K562 (cell line): ENCODE measurements at regions not wholly inside any gene's neighbourhood (a gene's known extent, or its start where the extent isn't known, plus 50 kb on each side); places are given as distances from the start of the nearest gene placed in this dataset.

Experiments used
- ATAC-seq: fragments of 200-7000 bp; cut with Tn5 transposase; 3 replicates; pipeline ENCODE4 v1.9.1; 2020; ENCODE audit warnings: moderate library complexity
- BruUV-seq: library from RNA; stranded (reverse); fragments of 400-500 nt; replicated peaks from 2 replicates; lab custom pipeline; 2021; lab: Mats Ljungman, UMichigan
- CTCF ChIA-PET: fragments of 300-600 bp; formaldehyde crosslinking; extraction: SDS; loops from one replicate; lab custom pipeline; 2021; ENCODE audit warnings: low intra/inter-chr PET ratio; lab: Yijun Ruan, JAX
- POLR2A ChIA-PET: fragments of 300-600, 350-650 bp; sonication (Branson Sonifier 250); formaldehyde crosslinking; extraction: SDS; loops from one replicate; lab custom pipeline; 2021; ENCODE audit warnings: antibody characterized with exemption, inconsistent platforms; lab: Yijun Ruan, JAX
- DNase-seq, 4 experiments: peaks; one replicate each; pipeline versions ENCODE4 v3.0.0 to v3.0.0-alpha.2; 2011 to 2018; ENCODE audit warnings: low spot score in 3 of 4, mixed read lengths in 3 of 4; ENCODE audit errors: extremely low read depth in 1 of 4
- FAIRE-seq: peaks from 2 replicates; lab custom pipeline; 2011; peaks lifted over from hg19 to GRCh38; lab: Jason Lieb, UNC
- H2AFZ ChIP-seq: 2 replicates; pipeline ENCODE4 v1.6.0; 2011; ENCODE audit warnings: low read depth, low read length, control low read depth, inconsistent platforms
- H3K27ac ChIP-seq: fragments of 200-600 bp; 3 replicates; pipeline ENCODE4 v1.8.0; 2011; ENCODE audit warnings: low read depth, mild to moderate bottlenecking, control low read depth, inconsistent platforms, low read length, moderate library complexity, mixed read lengths; ENCODE audit errors: extremely low read depth
- H3K27me3 ChIP-seq, 2 experiments: fragments of 300-600 bp in 1 of 2; 2 replicates in 1 of 2; 3 replicates in 1 of 2; pipeline versions ENCODE4 v1.6.0 to v1.8.0; 2011; ENCODE audit warnings: inconsistent platforms in 2 of 2, low read length in 2 of 2, mild to moderate bottlenecking in 1 of 2, mixed read lengths in 1 of 2, moderate library complexity in 1 of 2; ENCODE audit not compliant: control insufficient read depth in 2 of 2, insufficient read depth in 2 of 2
- H3K36me3 ChIP-seq: fragments of 300-600 bp; 3 replicates; pipeline ENCODE4 v1.8.0; 2011; ENCODE audit warnings: mild to moderate bottlenecking, low read length, inconsistent platforms; ENCODE audit not compliant: control insufficient read depth, insufficient read depth
- H3K4me1 ChIP-seq, 2 experiments: fragments of 200-600 bp in 1 of 2; replicated peaks in 1 of 2; 2 replicates in 1 of 2; 3 replicates in 1 of 2; pipeline versions ENCODE4 v1.5.1 to v1.8.0; 2011; ENCODE audit warnings: inconsistent platforms in 2 of 2, low read length in 2 of 2, mild to moderate bottlenecking in 1 of 2, mixed read lengths in 1 of 2, moderate library complexity in 1 of 2; ENCODE audit not compliant: control insufficient read depth in 2 of 2, insufficient read depth in 2 of 2
- H3K4me2 ChIP-seq: 2 replicates; pipeline ENCODE4 v1.6.1; 2011; ENCODE audit warnings: low read length, control low read depth, inconsistent platforms, mixed read lengths; ENCODE audit not compliant: insufficient read depth
- H3K4me3 ChIP-seq: fragments of 200-600 bp; sonication (generic), shearing (Covaris generic); 2 replicates; pipeline ENCODE4 v1.5.1; 2016; ENCODE audit warnings: control low read depth, inconsistent platforms
- H3K79me2 ChIP-seq: fragments of 200-600 bp; 3 replicates; pipeline ENCODE4 v1.8.0; 2011; ENCODE audit warnings: low read length, inconsistent platforms; ENCODE audit not compliant: control insufficient read depth, insufficient read depth
- H3K9ac ChIP-seq, 2 experiments: 2 replicates each; pipeline versions ENCODE4 v1.6.0 to v1.6.1; 2011; ENCODE audit warnings: low read depth in 2 of 2, low read length in 2 of 2, control low read depth in 1 of 2, inconsistent platforms in 1 of 2, mild to moderate bottlenecking in 1 of 2, mixed read lengths in 1 of 2; ENCODE audit not compliant: insufficient read depth in 1 of 2
- H3K9me1 ChIP-seq: one replicate; pipeline ENCODE4 v1.6.0; 2011; ENCODE audit warnings: inconsistent platforms, mild to moderate bottlenecking, low read length, moderate library complexity; ENCODE audit not compliant: control insufficient read depth, insufficient read depth
- H3K9me3 ChIP-seq: replicated peaks from 2 replicates; pipeline ENCODE4 v1.5.1; 2011; ENCODE audit warnings: low read depth, low read length, inconsistent platforms; ENCODE audit not compliant: control insufficient read depth, insufficient read depth
- H4K20me1 ChIP-seq: replicated peaks from 2 replicates; pipeline ENCODE4 v1.6.1; 2011; ENCODE audit warnings: low read length, inconsistent platforms, mixed read lengths; ENCODE audit not compliant: control insufficient read depth, insufficient read depth
- BMI1 ChIP-seq: fragments of 150-350 bp; IDR thresholded peaks from 2 replicates; pipeline ENCODE4 v1.6.1; 2014; ENCODE audit warnings: low read length
- CHCHD3 ChIP-seq: fragments of 250-450 bp; sonication (Bioruptor Pico); IDR thresholded peaks from 2 replicates; pipeline ENCODE4 v2.1.2; 2022; ENCODE audit warnings: mild to moderate bottlenecking
- CHD1 ChIP-seq: fragments of 200-600 bp; sonication (generic); IDR thresholded peaks from one replicate; pipeline ENCODE4 v1.6.1; 2012; ENCODE audit warnings: mild to moderate bottlenecking, moderate library complexity, low read length, inconsistent platforms
- ELF2 ChIP-seq: fragments of 250-450 bp; sonication (Bioruptor Pico); IDR thresholded peaks from 2 replicates; pipeline ENCODE4 v1.5.0; 2021; ENCODE audit warnings: mild to moderate bottlenecking
- HDAC1 ChIP-seq, 2 experiments: fragments of 450-650 bp; IDR thresholded peaks; 2 replicates each; pipeline ENCODE4 v1.6.1; 2016 to 2017; ENCODE audit warnings: inconsistent platforms in 1 of 2, mild to moderate bottlenecking in 1 of 2, moderate library complexity in 1 of 2
- KDM4B ChIP-seq, 2 experiments: fragments of 450-650 bp in 1 of 2; sonication (generic) in 1 of 2; IDR thresholded peaks; 2 replicates each; pipeline ENCODE4 v1.6.1; 2016 to 2017; ENCODE audit warnings: borderline replicate concordance in 2 of 2, antibody characterized with exemption in 1 of 2, low read depth in 1 of 2, mild to moderate bottlenecking in 1 of 2
- KLF10 ChIP-seq: fragments of 250-450 bp; sonication (Bioruptor Pico); IDR thresholded peaks from 2 replicates; pipeline ENCODE4 v1.6.1; 2021; ENCODE audit warnings: matching md5 sums
- MED1 ChIP-seq: sonication (generic); formaldehyde crosslinking; IDR thresholded peaks from 2 replicates; pipeline ENCODE4 v1.8.1; 2023; ENCODE audit warnings: missing genetic modification reagents, borderline replicate concordance
- MIER1 ChIP-seq: fragments of 450-650 bp; IDR thresholded peaks from 2 replicates; pipeline ENCODE4 v1.6.1; 2016; ENCODE audit warnings: antibody characterized with exemption, mild to moderate bottlenecking, low read depth
- NUFIP1 ChIP-seq: fragments of 450-650 bp; IDR thresholded peaks from 2 replicates; pipeline ENCODE4 v1.6.1; 2018; ENCODE audit not compliant: partially characterized antibody
- TAF7 ChIP-seq: fragments of 450-650 bp; IDR thresholded peaks from 2 replicates; pipeline ENCODE4 v1.6.1; 2016; ENCODE audit warnings: missing genetic modification characterization, missing compliant biosample characterization
- ZNF184 ChIP-seq: sonication (generic); formaldehyde crosslinking; IDR thresholded peaks from 2 replicates; pipeline ENCODE4 v1.5.0; 2020; ENCODE audit warnings: missing genetic modification reagents
- ZNF354B ChIP-seq: fragments of 250-450 bp; sonication (Bioruptor Pico); IDR thresholded peaks from 2 replicates; pipeline ENCODE4 v1.4.0; 2020
- ZNF41 ChIP-seq: fragments of 250-450 bp; sonication (Bioruptor Pico); conservative IDR thresholded peaks from 2 replicates; pipeline ENCODE4 v1.4.0; 2020; ENCODE audit warnings: mild to moderate bottlenecking
- ZNF551 ChIP-seq: fragments of 250-450 bp; sonication (Bioruptor Pico); IDR thresholded peaks from 2 replicates; pipeline ENCODE4 v1.5.0; 2021; ENCODE audit warnings: mild to moderate bottlenecking, moderate library complexity
- ZNF830 ChIP-seq: fragments of 250-450 bp; sonication (Bioruptor Pico); IDR thresholded peaks from 2 replicates; pipeline ENCODE4 v1.5.0; 2021; ENCODE audit warnings: mild to moderate bottlenecking
- WGBS: fragments of 100-300 bp; shearing (Covaris generic); methylation state at CpG from one replicate; pipeline ENCODE4 v1.1.6; 2016; ENCODE audit warnings: low coverage, mixed read lengths; ENCODE audit not compliant: insufficient coverage; ENCODE audit errors: missing lambda C conversion rate; 5-methylcytosine and 5-hydroxymethylcytosine counted together
- in situ Hi-C: fragments of 300-500 bp; cut with MboI; formaldehyde crosslinking; loops from 4 replicates; pipeline ENCODE4 v1.15.0; 2018; ENCODE audit warnings: inconsistent platforms, mixed read lengths
- intact Hi-C: fragments of 100-400 bp; cut with micrococcal nuclease; formaldehyde crosslinking; loops from 2 replicates; pipeline ENCODE4 v1.14.2; 2022
- TF ChIP-seq, protein P1 (sequence below): fragments of 450-650 bp; conservative IDR thresholded peaks from 2 replicates; pipeline ENCODE4 v1.6.1; 2016; ENCODE audit warnings: missing genetic modification characterization, low read depth, mild to moderate bottlenecking, missing compliant biosample characterization, moderate library complexity
- TF ChIP-seq, protein P2 (sequence below): fragments of 450-650 bp; IDR thresholded peaks from 2 replicates; pipeline ENCODE4 v1.6.1; 2017; ENCODE audit warnings: antibody characterized with exemption
- TF ChIP-seq, protein P3 (sequence below): fragments of 200-400 bp; formaldehyde crosslinking; IDR thresholded peaks from 2 replicates; pipeline ENCODE4 v1.6.1; 2017; ENCODE audit warnings: mild to moderate bottlenecking, low read depth, low read length, moderate library complexity

DNA sequence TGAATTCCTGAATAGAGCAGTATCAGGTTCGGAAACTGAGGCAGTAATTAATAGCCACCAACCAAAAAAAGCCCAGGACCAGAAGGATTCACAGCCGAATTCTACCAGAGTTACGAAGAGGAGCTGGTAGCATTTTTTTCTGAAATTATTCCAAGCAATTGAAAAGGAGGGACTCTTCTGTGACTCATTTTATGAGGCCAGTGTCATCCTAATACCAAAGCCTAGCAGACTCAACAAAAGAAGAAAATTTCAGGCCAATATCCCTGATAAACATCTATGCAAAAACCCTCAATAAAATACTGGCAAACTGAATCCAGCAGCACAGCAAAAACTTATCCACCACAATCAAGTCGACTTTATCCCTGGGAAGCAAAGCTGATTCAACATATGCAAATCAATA is 202.3 kb upstream of the SLC16A7 start:
- no peaks in the 10 kb centered on the region for H3K9me1 ChIP-seq
- H3K9me3 ChIP-seq = no peaks in the 10 kb centered on the region
- H3K4me2 ChIP-seq = no peak overlapping the region
- POLR2A ChIA-PET = no interaction called here
- no peaks in the 10 kb centered on the region for H3K36me3 ChIP-seq
- no peak overlapping the region for H3K9ac ChIP-seq
- no TSS peak for BruUV-seq
- no peak for DNase-seq
- no peaks in the 10 kb centered on the region for H3K27me3 ChIP-seq
- H3K27ac ChIP-seq = no peak overlapping the region
- no peaks in the 10 kb centered on the region for H3K4me1 ChIP-seq
- H2AFZ ChIP-seq = no peak overlapping the region
- H3K79me2 ChIP-seq = no peaks in the 10 kb centered on the region
- in situ Hi-C loops = no loop called here
- ATAC-seq = no peak
- WGBS = 4% methylated on average over 4 of the region's 4 CpGs
- H4K20me1 ChIP-seq = no peaks in the 10 kb centered on the region
- TF ChIP-seq, protein P1, sequence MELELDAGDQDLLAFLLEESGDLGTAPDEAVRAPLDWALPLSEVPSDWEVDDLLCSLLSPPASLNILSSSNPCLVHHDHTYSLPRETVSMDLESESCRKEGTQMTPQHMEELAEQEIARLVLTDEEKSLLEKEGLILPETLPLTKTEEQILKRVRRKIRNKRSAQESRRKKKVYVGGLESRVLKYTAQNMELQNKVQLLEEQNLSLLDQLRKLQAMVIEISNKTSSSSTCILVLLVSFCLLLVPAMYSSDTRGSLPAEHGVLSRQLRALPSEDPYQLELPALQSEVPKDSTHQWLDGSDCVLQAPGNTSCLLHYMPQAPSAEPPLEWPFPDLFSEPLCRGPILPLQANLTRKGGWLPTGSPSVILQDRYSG (tag) = no peak
- TF ChIP-seq CHD1 (no peak), ZNF184 (CRISPR knock-in tag) (no peak), HDAC1 (IDR thresholded peaks at IDR 0.05) (no peak), BMI1 (no peak), CHCHD3 (CRISPR knock-in tag) (no peak), MED1 (CRISPR knock-in tag) (no peak), ZNF354B (CRISPR knock-in tag) (no peak), MIER1 (no peak), KDM4B (IDR thresholded peaks at IDR 0.05; ENCODE audit: borderline replicate concordance in 2 of 2, low read depth in 1 of 2) (no peak), KLF10 (CRISPR knock-in tag) (no peak), ZNF551 (no peak), ZNF41 (CRISPR knock-in tag) (no peak), TAF7 (tag) (no peak), ELF2 (no peak), NUFIP1 (no peak), ZNF830 (no peak)
- TF ChIP-seq, protein P2, sequence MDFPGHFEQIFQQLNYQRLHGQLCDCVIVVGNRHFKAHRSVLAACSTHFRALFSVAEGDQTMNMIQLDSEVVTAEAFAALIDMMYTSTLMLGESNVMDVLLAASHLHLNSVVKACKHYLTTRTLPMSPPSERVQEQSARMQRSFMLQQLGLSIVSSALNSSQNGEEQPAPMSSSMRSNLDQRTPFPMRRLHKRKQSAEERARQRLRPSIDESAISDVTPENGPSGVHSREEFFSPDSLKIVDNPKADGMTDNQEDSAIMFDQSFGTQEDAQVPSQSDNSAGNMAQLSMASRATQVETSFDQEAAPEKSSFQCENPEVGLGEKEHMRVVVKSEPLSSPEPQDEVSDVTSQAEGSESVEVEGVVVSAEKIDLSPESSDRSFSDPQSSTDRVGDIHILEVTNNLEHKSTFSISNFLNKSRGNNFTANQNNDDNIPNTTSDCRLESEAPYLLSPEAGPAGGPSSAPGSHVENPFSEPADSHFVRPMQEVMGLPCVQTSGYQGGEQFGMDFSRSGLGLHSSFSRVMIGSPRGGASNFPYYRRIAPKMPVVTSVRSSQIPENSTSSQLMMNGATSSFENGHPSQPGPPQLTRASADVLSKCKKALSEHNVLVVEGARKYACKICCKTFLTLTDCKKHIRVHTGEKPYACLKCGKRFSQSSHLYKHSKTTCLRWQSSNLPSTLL = no peak
- TF ChIP-seq, protein P3, sequence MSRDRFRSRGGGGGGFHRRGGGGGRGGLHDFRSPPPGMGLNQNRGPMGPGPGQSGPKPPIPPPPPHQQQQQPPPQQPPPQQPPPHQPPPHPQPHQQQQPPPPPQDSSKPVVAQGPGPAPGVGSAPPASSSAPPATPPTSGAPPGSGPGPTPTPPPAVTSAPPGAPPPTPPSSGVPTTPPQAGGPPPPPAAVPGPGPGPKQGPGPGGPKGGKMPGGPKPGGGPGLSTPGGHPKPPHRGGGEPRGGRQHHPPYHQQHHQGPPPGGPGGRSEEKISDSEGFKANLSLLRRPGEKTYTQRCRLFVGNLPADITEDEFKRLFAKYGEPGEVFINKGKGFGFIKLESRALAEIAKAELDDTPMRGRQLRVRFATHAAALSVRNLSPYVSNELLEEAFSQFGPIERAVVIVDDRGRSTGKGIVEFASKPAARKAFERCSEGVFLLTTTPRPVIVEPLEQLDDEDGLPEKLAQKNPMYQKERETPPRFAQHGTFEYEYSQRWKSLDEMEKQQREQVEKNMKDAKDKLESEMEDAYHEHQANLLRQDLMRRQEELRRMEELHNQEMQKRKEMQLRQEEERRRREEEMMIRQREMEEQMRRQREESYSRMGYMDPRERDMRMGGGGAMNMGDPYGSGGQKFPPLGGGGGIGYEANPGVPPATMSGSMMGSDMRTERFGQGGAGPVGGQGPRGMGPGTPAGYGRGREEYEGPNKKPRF = no peak
- TF ChIP-seq, all 486 proteins: peak for 0
- H3K4me3 ChIP-seq = no peak overlapping the region
- intact Hi-C loops = no loop called here
- CTCF ChIA-PET = interaction anchor here (0.6 kb wide), 1 partner anchor 413 kb away, joined by 3 read pairs; no protein-coding TSS in a partner anchor
- no peak for FAIRE-seq
